DND-41 (cell line): ENCODE measurements at regions not wholly inside any gene's neighbourhood (a gene's known extent, or its start where the extent isn't known, plus 50 kb on each side); places are given as distances from the start of the nearest gene placed in this dataset.

Experiments
- CTCF ChIP-seq: IDR thresholded peaks from 2 replicates; pipeline ENCODE4 v1.5.1; 2012; ENCODE audit warnings: borderline replicate concordance, low read length, moderate library complexity, mild to moderate bottlenecking; ENCODE audit not compliant: poor library complexity, severe bottlenecking; ENCODE audit errors: extremely low read depth
- EZH2 ChIP-seq: IDR thresholded peaks from 3 replicates; pipeline ENCODE4 v1.6.1; 2012; ENCODE audit warnings: borderline replicate concordance, low read depth, mild to moderate bottlenecking, moderate library complexity, low read length, inconsistent platforms; ENCODE audit not compliant: severe bottlenecking

GRCh38 chr5:10880934-10881333 is 119.9 kb upstream of the DAP start:
- no peak for TF ChIP-seq CTCF
- no peak for TF ChIP-seq EZH2
